HG02870 (cell line): ENCODE measurements at regions not wholly inside any gene's neighbourhood (a gene's known extent, or its start where the extent isn't known, plus 50 kb on each side); places are given as distances from the start of the nearest gene placed in this dataset.
"Not testable (repeated sequence)": the region's sequence is repeated elsewhere in the genome, so short reads cannot be mapped to it uniquely, and the experiment has no call there.

Experiments used
- ATAC-seq: cut with Tn5 transposase; IDR thresholded peaks from one replicate; pipeline ENCODE4 v1.9.1; 2021; ENCODE audit warnings: mild to moderate bottlenecking, moderate library complexity; ENCODE audit not compliant: unreplicated experiment

DNA sequence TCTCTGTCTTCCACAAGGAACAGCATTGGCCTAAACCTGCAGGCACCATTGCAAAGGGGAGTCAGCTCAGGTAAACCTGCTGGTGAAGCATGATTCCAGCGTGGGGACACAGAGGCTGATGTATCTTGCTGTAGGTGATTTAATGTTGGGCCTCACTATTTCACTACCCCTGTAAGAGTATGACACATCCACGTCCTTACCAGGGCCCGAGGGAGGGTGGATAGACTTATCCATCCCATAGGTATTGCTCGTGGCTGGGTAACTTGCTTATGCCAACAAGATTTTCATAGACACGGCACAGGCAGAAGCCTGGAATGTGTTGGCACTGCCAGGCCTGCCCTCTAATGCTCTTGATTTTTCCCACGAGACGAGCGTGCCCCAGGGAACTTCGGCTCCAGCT is 107.4 kb upstream of the SULF2 start:
- not testable (repeated sequence) for ATAC-seq

- ATAC-seq = not testable (repeated sequence)
These were observed 105.4 kb upstream of the SULF2 start for GRCh38 chr20:47890708-47891107.

GRCh38 chr20:47889751-47890150 is 104.5 kb upstream of the SULF2 start:
- ATAC-seq = not testable (repeated sequence)

DNA sequence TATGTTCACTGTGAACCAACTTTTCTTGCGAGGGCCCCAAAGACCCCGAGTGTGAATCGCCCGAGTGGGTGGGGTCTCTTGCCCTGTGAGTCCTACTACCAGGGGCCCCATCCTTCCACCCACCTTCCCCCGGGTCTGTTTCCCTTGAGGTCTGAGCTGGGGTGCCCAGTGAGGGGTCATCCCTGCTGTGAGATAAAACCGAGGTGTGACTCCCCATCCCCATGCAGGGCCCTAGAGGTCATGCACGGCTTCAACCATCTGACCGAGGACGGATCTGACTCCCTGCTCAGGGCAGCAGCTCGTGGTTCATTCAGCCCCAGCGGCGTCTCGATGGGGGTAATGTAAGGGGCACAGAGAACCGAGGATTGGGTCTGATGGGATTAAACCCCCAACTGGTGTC is 103.1 kb upstream of the SULF2 start:
- ATAC-seq = no peak

DNA sequence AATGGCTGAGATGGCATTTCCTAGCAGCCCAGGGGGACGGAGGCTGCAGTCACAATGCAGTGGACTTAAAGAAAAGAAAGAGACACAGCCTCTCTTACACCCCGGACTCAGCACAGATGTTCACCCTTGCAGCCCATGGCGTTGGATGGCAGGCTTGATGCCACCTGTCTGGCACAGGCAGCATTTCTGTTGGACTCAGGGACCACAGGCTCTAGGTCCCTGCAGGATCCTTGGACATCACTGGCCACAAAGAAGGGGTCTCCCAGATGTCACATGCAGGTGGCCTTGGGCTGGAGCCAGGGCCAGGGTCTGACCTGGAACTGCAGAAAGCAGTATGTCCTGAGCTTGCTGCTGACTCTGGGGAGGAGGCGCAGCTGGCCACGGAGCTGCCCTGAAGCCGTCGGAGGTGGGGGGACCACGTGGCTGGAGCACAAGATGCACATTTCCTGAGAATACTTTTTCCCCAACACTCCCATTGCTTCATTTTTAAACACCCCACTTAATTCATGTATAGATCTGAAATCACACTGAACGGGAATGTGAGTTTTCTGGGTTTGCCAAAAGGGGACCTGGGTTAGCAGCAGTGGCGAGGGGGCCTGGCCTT is 102.3 kb upstream of the SULF2 start:
- no peak for ATAC-seq

GRCh38 chr20:47887064-47887463 is 101.8 kb upstream of the SULF2 start:
- ATAC-seq = no peak

DNA sequence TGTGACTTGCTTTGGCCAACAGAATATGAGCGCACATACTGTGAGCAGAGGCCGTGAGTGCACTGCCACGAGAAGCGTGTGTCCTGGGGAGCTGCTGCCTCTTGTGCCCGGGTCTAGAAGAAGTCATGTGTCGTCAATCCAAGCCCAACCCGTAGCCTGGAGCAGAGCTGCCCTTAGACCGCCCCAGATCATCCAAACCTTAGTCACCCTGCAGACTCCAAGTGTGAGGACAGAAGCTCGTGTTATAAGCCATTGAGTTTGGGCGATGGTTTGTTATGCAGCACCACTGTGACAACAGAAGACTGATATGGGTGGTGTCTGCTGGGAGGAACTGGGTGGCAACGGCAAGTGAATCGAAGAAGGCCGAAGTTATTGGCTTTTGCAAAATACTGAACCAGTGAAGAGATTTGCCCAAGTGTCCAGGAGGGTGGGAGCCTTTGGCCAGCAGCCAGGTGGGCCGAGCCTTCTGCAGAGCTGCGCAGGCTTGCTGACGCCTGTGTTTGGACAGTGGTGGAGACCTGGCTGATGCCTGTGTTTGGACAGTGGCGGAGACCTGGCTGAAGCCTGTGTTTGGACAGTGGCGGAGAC is 101.3 kb upstream of the SULF2 start:
- no peak for ATAC-seq

GRCh38 chr20:47885909-47886453 is 100.7 kb upstream of the SULF2 start:
- no peak for ATAC-seq

- not testable (repeated sequence) for ATAC-seq
These were observed 98.7 kb upstream of the SULF2 start for GRCh38 chr20:47883940-47884339.

GRCh38 chr20:47883186-47883585 is 97.9 kb upstream of the SULF2 start:
- no peak for ATAC-seq

DNA sequence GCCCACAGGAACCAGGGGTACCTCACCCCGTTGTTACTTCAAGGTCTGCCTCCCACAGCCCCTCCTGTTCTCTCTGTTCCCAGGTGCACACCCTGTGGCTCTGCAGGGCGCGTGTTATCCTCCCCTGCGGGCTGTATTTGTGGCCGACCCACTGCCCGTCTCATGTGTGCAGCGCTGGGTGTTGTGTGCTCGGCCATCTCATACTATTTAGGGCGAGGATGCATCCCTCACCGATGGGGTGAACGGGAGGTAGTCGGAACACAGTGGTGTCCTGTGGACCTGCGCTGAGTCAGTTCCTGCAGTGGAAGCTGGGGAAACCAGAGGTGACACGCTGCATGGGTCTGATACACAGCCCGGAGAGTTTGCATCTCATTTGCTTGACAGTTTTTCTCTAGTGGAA is 94.5 kb upstream of the SULF2 start:
- ATAC-seq = no peak

DNA sequence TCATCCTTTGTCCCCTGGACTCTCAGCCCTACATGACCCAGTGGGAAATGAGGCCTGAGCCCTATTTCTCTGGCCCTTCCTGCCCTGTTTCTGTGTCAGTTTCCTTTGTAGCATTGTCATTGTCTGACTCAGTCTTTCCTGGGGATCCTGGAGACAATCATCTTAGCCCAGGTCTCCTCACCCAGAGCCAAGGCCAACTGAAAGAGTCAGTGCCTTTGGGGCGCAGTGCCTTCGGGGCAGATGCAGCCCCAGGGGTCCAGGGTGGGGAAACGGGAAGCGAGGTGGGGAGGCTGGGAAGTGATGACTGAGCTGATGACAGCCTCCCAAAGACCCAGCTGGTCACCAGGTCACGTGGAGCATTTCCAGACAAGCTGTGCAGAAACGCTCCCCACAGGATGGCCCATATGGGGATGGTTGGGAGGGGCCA is 93.3 kb upstream of the SULF2 start:
- ATAC-seq = no peak

- no peak for ATAC-seq
These were observed 91.2 kb upstream of the SULF2 start for GRCh38 chr20:47876311-47877088.

GRCh38 chr20:47875297-47876025 is 90.2 kb upstream of the SULF2 start:
- no peak for ATAC-seq

DNA sequence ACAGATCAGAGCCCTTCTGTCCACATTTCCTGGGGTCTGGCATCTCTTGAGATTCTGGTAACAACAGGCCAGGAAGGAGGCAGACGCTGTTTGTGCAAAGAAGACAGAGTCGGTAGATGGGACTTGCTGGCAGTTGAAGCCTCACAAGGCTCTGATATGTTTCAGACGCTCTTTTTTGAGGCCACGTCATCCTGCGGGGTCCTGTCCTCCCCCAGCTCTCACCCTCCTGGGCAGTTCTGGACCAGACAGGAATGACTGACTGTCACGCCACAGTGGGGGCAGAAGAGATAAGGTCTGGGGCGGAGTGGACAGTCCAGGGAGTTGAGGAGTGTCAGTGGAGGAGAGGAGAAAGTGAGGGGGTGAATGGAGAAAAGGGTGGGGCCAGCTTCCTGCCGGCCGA is 87.1 kb upstream of the SULF2 start:
- ATAC-seq = no peak

GRCh38 chr20:47870475-47870874 is 85.2 kb upstream of the SULF2 start:
- no peak for ATAC-seq

GRCh38 chr20:47868744-47869143 is 83.5 kb upstream of the SULF2 start:
- no peak for ATAC-seq

GRCh38 chr20:47868236-47868635 is 83.0 kb upstream of the SULF2 start:
- no peak for ATAC-seq

GRCh38 chr20:47867831-47868230 is 82.5 kb upstream of the SULF2 start:
- ATAC-seq = no peak

DNA sequence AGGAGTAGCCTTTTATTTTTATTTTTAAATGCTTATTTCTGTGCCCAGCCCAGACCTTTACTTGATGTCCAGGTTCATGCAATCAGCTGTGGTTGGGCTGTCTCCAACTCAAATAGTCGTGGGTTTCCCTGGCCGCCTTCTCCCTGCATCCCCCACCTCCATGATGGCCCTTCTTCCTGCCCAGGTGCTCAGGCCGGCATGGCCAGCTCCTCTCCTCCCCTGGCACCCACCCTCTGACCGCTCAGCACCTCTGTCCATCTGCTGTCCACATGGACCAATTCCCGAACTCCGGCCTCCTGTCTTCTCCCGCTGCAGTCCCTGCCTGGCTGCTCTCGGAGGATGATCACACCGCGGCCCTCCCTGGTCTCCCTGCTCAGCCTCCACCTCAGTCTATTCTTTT is 81.2 kb upstream of the SULF2 start:
- ATAC-seq = no peak

GRCh38 chr20:47865912-47866311 is 80.6 kb upstream of the SULF2 start:
- no peak for ATAC-seq
